GM21576 (cell line): ENCODE measurements at regions not wholly inside any gene's neighbourhood (a gene's known extent, or its start where the extent isn't known, plus 50 kb on each side); places are given as distances from the start of the nearest gene placed in this dataset.
"Not testable (repeated sequence)": the region's sequence is repeated elsewhere in the genome, so short reads cannot be mapped to it uniquely, and the experiment has no call there.

Experiments used
- ATAC-seq: cut with Tn5 transposase; IDR thresholded peaks from one replicate; pipeline ENCODE4 v1.9.1; 2021; ENCODE audit warnings: mild to moderate bottlenecking, moderate library complexity; ENCODE audit not compliant: unreplicated experiment

GRCh38 chr7:24392774-24393173 lies 108.8 kb downstream of the NPY start:
- no peak for ATAC-seq

- ATAC-seq: no peak
These were observed 111.5 kb downstream of the NPY start for GRCh38 chr7:24395512-24395911.

- ATAC-seq: not testable (repeated sequence)
These were observed 112.4 kb downstream of the NPY start for GRCh38 chr7:24396387-24396786.

GRCh38 chr7:24401628-24402593 lies 117.9 kb downstream of the NPY start:
- ATAC-seq: peak; percentile 54

- ATAC-seq: no peak
These were observed 118.7 kb downstream of the NPY start for GRCh38 chr7:24402655-24403054.

GRCh38 chr7:24403557-24403956 lies 119.6 kb downstream of the NPY start:
- ATAC-seq: no peak

GRCh38 chr7:24404315-24404714 lies 120.3 kb downstream of the NPY start:
- no peak for ATAC-seq

GRCh38 chr7:24405002-24405401 lies 121.0 kb downstream of the NPY start:
- ATAC-seq: no peak

GRCh38 chr7:24406053-24406788 lies 122.2 kb downstream of the NPY start:
- peak; percentile 84 for ATAC-seq

- no peak for ATAC-seq
These were observed 122.9 kb downstream of the NPY start for GRCh38 chr7:24406789-24407299.

- ATAC-seq: no peak
These were observed 124.0 kb downstream of the NPY start for GRCh38 chr7:24407965-24408364.

- ATAC-seq: no peak
These were observed 124.9 kb downstream of the NPY start for GRCh38 chr7:24408798-24409430.

- ATAC-seq: no peak
These were observed 125.5 kb downstream of the NPY start for GRCh38 chr7:24409431-24410024.

GRCh38 chr7:24411226-24411625 lies 127.2 kb downstream of the NPY start:
- no peak for ATAC-seq

- ATAC-seq: no peak
These were observed 133.6 kb downstream of the NPY start for GRCh38 chr7:24417526-24418120.

- no peak for ATAC-seq
These were observed 135.1 kb downstream of the NPY start for GRCh38 chr7:24419077-24419476.

GRCh38 chr7:24419511-24419910 lies 135.5 kb downstream of the NPY start:
- no peak for ATAC-seq

GRCh38 chr7:24422441-24423010 lies 138.5 kb downstream of the NPY start:
- ATAC-seq: no peak

GRCh38 chr7:24425664-24426063 lies 141.7 kb downstream of the NPY start:
- ATAC-seq: no peak

- ATAC-seq: no peak
These were observed 143.1 kb downstream of the NPY start for GRCh38 chr7:24427048-24427447.
